HepG2 (cell line): ENCODE measurements at regions not wholly inside any gene's neighbourhood (a gene's known extent, or its start where the extent isn't known, plus 50 kb on each side); places are given as distances from the start of the nearest gene placed in this dataset.

Source experiments
- ATAC-seq: fragments of 200-7000 bp; cut with Tn5 transposase; 3 replicates; pipeline ENCODE4 v1.9.1; 2020; ENCODE audit warnings: mild to moderate bottlenecking, moderate library complexity
- BruUV-seq: library from RNA; stranded (reverse); fragments of 400-500 nt; replicated peaks from 2 replicates; lab custom pipeline; 2021; lab: Mats Ljungman, UMichigan
- CTCF ChIA-PET: fragments of 300-600 bp; formaldehyde crosslinking; extraction: SDS; loops from one replicate; lab custom pipeline; 2021; ENCODE audit warnings: low total read pairs, inconsistent platforms, low intra/inter-chr PET ratio; lab: Yijun Ruan, JAX
- POLR2A ChIA-PET: fragments of 350-600 bp; sonication (Branson Sonifier 250); formaldehyde crosslinking; loops from one replicate; lab custom pipeline; 2020; ENCODE audit warnings: antibody characterized with exemption, inconsistent platforms; lab: Yijun Ruan, JAX
- DNase-seq: peaks from one replicate; pipeline ENCODE4 v3.0.0-alpha.2; 2015; ENCODE audit warnings: low spot score
- FAIRE-seq: peaks from 3 replicates; lab custom pipeline; 2011; peaks lifted over from hg19 to GRCh38; lab: Jason Lieb, UNC
- H2AFZ ChIP-seq: one replicate; pipeline ENCODE4 v1.6.1; 2011; ENCODE audit warnings: low read length, inconsistent platforms
- H3K27ac ChIP-seq: fragments of 300-600 bp; 3 replicates; pipeline ENCODE4 v1.8.0; 2011; ENCODE audit warnings: mixed run types, mild to moderate bottlenecking, mixed read lengths, low read length, inconsistent platforms; ENCODE audit not compliant: insufficient read depth; ENCODE audit errors: extremely low read length
- H3K27me3 ChIP-seq, 2 experiments: fragments of 200-600 bp in 1 of 2; 2 replicates in 1 of 2; 3 replicates in 1 of 2; pipeline versions ENCODE4 v1.6.0 to v1.8.0; 2011; ENCODE audit warnings: low read length in 2 of 2, mild to moderate bottlenecking in 2 of 2, moderate library complexity in 2 of 2, inconsistent platforms in 1 of 2; ENCODE audit not compliant: insufficient read depth in 2 of 2, control insufficient read depth in 1 of 2
- H3K36me3 ChIP-seq, 2 experiments: fragments of 200-600 bp in 1 of 2; replicated peaks in 1 of 2; 2 replicates in 1 of 2; 3 replicates in 1 of 2; pipeline versions ENCODE4 v1.5.1 to v1.8.0; 2011; ENCODE audit warnings: low read length in 2 of 2, inconsistent platforms in 1 of 2; ENCODE audit not compliant: insufficient read depth in 2 of 2, control insufficient read depth in 1 of 2
- H3K4me1 ChIP-seq: 2 replicates; pipeline ENCODE4 v1.5.1; 2012; ENCODE audit warnings: low read length, inconsistent platforms; ENCODE audit not compliant: insufficient read depth
- H3K4me2 ChIP-seq: 2 replicates; pipeline ENCODE4 v1.6.0; 2011; ENCODE audit warnings: low read depth, low read length, inconsistent platforms
- H3K4me3 ChIP-seq, 3 experiments: fragments of 200-600 bp in 1 of 3; sonication (generic), shearing (Covaris generic) in 1 of 3; replicated peaks in 1 of 3; 2 replicates each; pipeline ENCODE4 v1.5.1; 2011 to 2016; ENCODE audit warnings: low read length in 3 of 3, inconsistent platforms in 2 of 3, low read depth in 2 of 3, mild to moderate bottlenecking in 2 of 3, control low read depth in 1 of 3, mixed read lengths in 1 of 3; ENCODE audit not compliant: insufficient read depth in 1 of 3
- H3K79me2 ChIP-seq: one replicate; pipeline ENCODE4 v1.6.1; 2011; ENCODE audit warnings: low read length, inconsistent platforms; ENCODE audit not compliant: insufficient read depth
- H3K9ac ChIP-seq: 2 replicates; pipeline ENCODE4 v1.6.0; 2011; ENCODE audit warnings: mild to moderate bottlenecking, low read depth, low read length, inconsistent platforms; ENCODE audit not compliant: insufficient read depth
- H3K9me3 ChIP-seq: 2 replicates; pipeline ENCODE4 v1.5.1; 2012; ENCODE audit warnings: mild to moderate bottlenecking, low read length
- H4K20me1 ChIP-seq: 2 replicates; pipeline ENCODE4 v1.6.0; 2011; ENCODE audit warnings: inconsistent platforms, mild to moderate bottlenecking, low read length, moderate library complexity; ENCODE audit not compliant: insufficient read depth
- CREB3 ChIP-seq: sonication (generic); formaldehyde crosslinking; IDR thresholded peaks from 2 replicates; pipeline ENCODE4 v1.5.0; 2020; ENCODE audit warnings: missing genetic modification reagents
- ERF ChIP-seq: IDR thresholded peaks from 2 replicates; pipeline ENCODE4 v1.6.1; 2018; ENCODE audit warnings: missing biosample characterization, missing genetic modification reagents
- FOXJ3 ChIP-seq: sonication (generic); formaldehyde crosslinking; IDR thresholded peaks from 2 replicates; pipeline ENCODE4 v1.4.0; 2020; ENCODE audit warnings: missing genetic modification reagents, mild to moderate bottlenecking, borderline replicate concordance
- IRF1 ChIP-seq: sonication (generic); formaldehyde crosslinking; IDR thresholded peaks from 2 replicates; pipeline ENCODE4 v1.4.0; 2020; ENCODE audit warnings: low read depth, mild to moderate bottlenecking, missing genetic modification reagents
- JDP2 ChIP-seq: sonication (generic); formaldehyde crosslinking; IDR thresholded peaks from 2 replicates; pipeline ENCODE4 v1.8.1; 2022; ENCODE audit warnings: missing genetic modification reagents, borderline replicate concordance
- MZF1 ChIP-seq: sonication (generic); formaldehyde crosslinking; IDR thresholded peaks from 2 replicates; pipeline ENCODE4 v1.8.1; 2023; ENCODE audit warnings: mild to moderate bottlenecking, missing genetic modification reagents, borderline replicate concordance
- NCOA2 ChIP-seq: sonication (generic); formaldehyde crosslinking; IDR thresholded peaks from 2 replicates; pipeline ENCODE4 v1.8.0; 2022; ENCODE audit warnings: inconsistent platforms
- NPAS2 ChIP-seq: sonication (generic); formaldehyde crosslinking; IDR thresholded peaks from 2 replicates; pipeline ENCODE4 v1.8.0; 2022; ENCODE audit warnings: mild to moderate bottlenecking, missing genetic modification reagents, borderline replicate concordance
- XRCC5 ChIP-seq: fragments of 200-400 bp; formaldehyde crosslinking; optimal IDR thresholded peaks from 2 replicates; pipeline ENCODE3; 2017; ENCODE audit warnings: mild to moderate bottlenecking, low read length
- ZBTB1 ChIP-seq: sonication (generic); formaldehyde crosslinking; IDR thresholded peaks from 2 replicates; pipeline ENCODE4 v1.4.0; 2020; ENCODE audit warnings: missing genetic modification reagents, borderline replicate concordance
- ZNF282 ChIP-seq: fragments of 450-650 bp; IDR thresholded peaks from 2 replicates; pipeline ENCODE4 v1.6.1; 2018; ENCODE audit not compliant: partially characterized antibody
- ZNF776 ChIP-seq: sonication (generic); formaldehyde crosslinking; IDR thresholded peaks from 2 replicates; pipeline ENCODE4 v1.4.0; 2020; ENCODE audit warnings: mild to moderate bottlenecking, missing genetic modification reagents
- ZNF782 ChIP-seq: sonication (generic); formaldehyde crosslinking; IDR thresholded peaks from 2 replicates; pipeline ENCODE4 v1.4.0; 2020; ENCODE audit warnings: missing genetic modification reagents, mild to moderate bottlenecking, borderline replicate concordance
- WGBS: methylation state at CpG from one replicate; pipeline ENCODE4 v1.1.6; 2017; ENCODE audit warnings: low lambda C conversion rate; 5-methylcytosine and 5-hydroxymethylcytosine counted together
- in situ Hi-C: cut with HindIII; loops from 2 replicates; pipeline ENCODE4 v1.10.0; 2017; ENCODE audit warnings: low pct_unique_long_range_greater_than_20kb; ENCODE audit not compliant: extremely low pct_ligation_motif_present
- intact Hi-C: fragments of 100-400 bp; cut with micrococcal nuclease; formaldehyde crosslinking; loops from one replicate; pipeline ENCODE4 v1.10.0; 2022; ENCODE audit not compliant: unreplicated experiment
- TF ChIP-seq, protein P1 (sequence below): sonication (generic); formaldehyde crosslinking; IDR thresholded peaks from 2 replicates; pipeline ENCODE4 v1.5.0; 2020; ENCODE audit warnings: missing genetic modification reagents

- no peak for TF ChIP-seq NPAS2
- TF ChIP-seq, protein P1, sequence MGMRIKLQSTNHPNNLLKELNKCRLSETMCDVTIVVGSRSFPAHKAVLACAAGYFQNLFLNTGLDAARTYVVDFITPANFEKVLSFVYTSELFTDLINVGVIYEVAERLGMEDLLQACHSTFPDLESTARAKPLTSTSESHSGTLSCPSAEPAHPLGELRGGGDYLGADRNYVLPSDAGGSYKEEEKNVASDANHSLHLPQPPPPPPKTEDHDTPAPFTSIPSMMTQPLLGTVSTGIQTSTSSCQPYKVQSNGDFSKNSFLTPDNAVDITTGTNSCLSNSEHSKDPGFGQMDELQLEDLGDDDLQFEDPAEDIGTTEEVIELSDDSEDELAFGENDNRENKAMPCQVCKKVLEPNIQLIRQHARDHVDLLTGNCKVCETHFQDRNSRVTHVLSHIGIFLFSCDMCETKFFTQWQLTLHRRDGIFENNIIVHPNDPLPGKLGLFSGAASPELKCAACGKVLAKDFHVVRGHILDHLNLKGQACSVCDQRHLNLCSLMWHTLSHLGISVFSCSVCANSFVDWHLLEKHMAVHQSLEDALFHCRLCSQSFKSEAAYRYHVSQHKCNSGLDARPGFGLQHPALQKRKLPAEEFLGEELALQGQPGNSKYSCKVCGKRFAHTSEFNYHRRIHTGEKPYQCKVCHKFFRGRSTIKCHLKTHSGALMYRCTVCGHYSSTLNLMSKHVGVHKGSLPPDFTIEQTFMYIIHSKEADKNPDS (CRISPR knock-in tag) = no peak
These were observed 642.1 kb downstream of the SATB2 start (continued) for GRCh38 chr2:198815626-198816025.

DNA sequence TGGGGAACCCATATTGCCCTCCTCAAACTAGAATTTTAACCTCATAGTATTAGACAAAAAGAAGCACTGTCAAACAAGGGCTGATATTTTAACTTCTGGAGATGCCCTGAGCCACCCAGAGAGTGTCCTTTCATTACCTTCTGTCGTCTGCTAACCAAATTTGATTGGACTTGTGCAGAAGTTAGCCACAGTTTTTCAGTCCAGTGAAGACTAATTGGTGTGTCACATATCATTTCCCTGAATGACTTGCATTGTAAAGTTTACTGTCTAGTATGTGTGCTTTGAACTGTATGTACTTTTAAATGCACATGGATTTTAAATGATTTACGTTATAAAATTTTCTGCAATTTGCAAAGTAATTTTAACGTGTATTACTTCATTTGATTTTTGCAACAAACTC lies 646.5 kb downstream of the SATB2 start:
- H2AFZ ChIP-seq = no peak overlapping the region
- H3K9ac ChIP-seq = no peak overlapping the region
- H3K4me1 ChIP-seq = no peaks in the 10 kb centered on the region
- no peak for FAIRE-seq
- in situ Hi-C loops (no loop called here), intact Hi-C loops (no loop called here)
- 11% methylated on average over 3 of the region's 3 CpGs for WGBS
- no peaks in the 10 kb centered on the region for H3K36me3 ChIP-seq
- POLR2A ChIA-PET = no interaction called here
- ATAC-seq = no peak
- H4K20me1 ChIP-seq = no peaks in the 10 kb centered on the region
- no peak for DNase-seq
- no peaks in the 10 kb centered on the region for H3K9me3 ChIP-seq
- no TSS peak for BruUV-seq
- no peaks in the 10 kb centered on the region for H3K79me2 ChIP-seq
- no peak overlapping the region for H3K4me3 ChIP-seq
- no peak overlapping the region for H3K4me2 ChIP-seq
- H3K27ac ChIP-seq = no peak overlapping the region
- no peaks in the 10 kb centered on the region for H3K27me3 ChIP-seq
- no peak for TF ChIP-seq NCOA2
- TF ChIP-seq, all 625 proteins: peak for 0
- CTCF ChIA-PET = no interaction called here

- in situ Hi-C loops (no loop called here), intact Hi-C loops (no loop called here)
- CTCF ChIA-PET = no interaction called here
- H3K36me3 ChIP-seq = no peaks in the 10 kb centered on the region
- no peaks in the 10 kb centered on the region for H3K9me3 ChIP-seq
- ATAC-seq (no peak), DNase-seq (no peak), FAIRE-seq (no peak)
- H3K9ac ChIP-seq = no peak overlapping the region
- POLR2A ChIA-PET = no interaction called here
- TF ChIP-seq ZNF776 (CRISPR knock-in tag) = no peak
- no peak for TF ChIP-seq ERF (CRISPR knock-in tag)
- no peak for TF ChIP-seq XRCC5
- no peak for TF ChIP-seq JDP2
- TF ChIP-seq FOXJ3 (CRISPR knock-in tag) = no peak
- no peak for TF ChIP-seq MZF1 (CRISPR knock-in tag)
- no peak for TF ChIP-seq CREB3
- TF ChIP-seq ZNF282 = no peak
- no peak for TF ChIP-seq ZBTB1 (CRISPR knock-in tag)
- no peak for TF ChIP-seq IRF1 (CRISPR knock-in tag)
- TF ChIP-seq ZNF782 (CRISPR knock-in tag) = no peak
- no peaks in the 10 kb centered on the region for H3K4me1 ChIP-seq
- H3K4me3 ChIP-seq = no peak overlapping the region
- no peaks in the 10 kb centered on the region for H3K27me3 ChIP-seq
- H3K27ac ChIP-seq = no peak overlapping the region
- H3K79me2 ChIP-seq = no peaks in the 10 kb centered on the region
- no TSS peak for BruUV-seq
- no peak overlapping the region for H2AFZ ChIP-seq
- H4K20me1 ChIP-seq = no peaks in the 10 kb centered on the region
- WGBS = 2% methylated on average over 3 of the region's 3 CpGs
- no peak overlapping the region for H3K4me2 ChIP-seq
These were observed 647.8 kb downstream of the SATB2 start for GRCh38 chr2:198809976-198810375.
